Endothelial cell of umbilical vein (primary cell): ENCODE measurements at regions not wholly inside any gene's neighbourhood (a gene's known extent, or its start where the extent isn't known, plus 50 kb on each side); places are given as distances from the start of the nearest gene placed in this dataset.

Source experiments
- BruUV-seq: library from RNA; stranded (reverse); fragments of 400-500 nt; replicated peaks from 2 replicates; lab custom pipeline; 2021; lab: Mats Ljungman, UMichigan
- CTCF ChIA-PET: fragments of 300-600, 350-600 bp; sonication (Branson Sonifier 250); formaldehyde crosslinking; loops from one replicate; lab custom pipeline; 2021; ENCODE audit warnings: antibody characterized with exemption, inconsistent platforms; lab: Charles Lee
- POLR2A ChIA-PET: fragments of 300-600, 350-600 bp; sonication (Branson Sonifier 250); formaldehyde crosslinking; loops from one replicate; lab custom pipeline; 2021; ENCODE audit warnings: antibody characterized with exemption, inconsistent platforms; lab: Charles Lee
- DNase-seq: peaks from one replicate; pipeline ENCODE4 v3.0.0-alpha.2; 2011; ENCODE audit warnings: low read depth, low spot score
- FAIRE-seq: peaks from 2 replicates; lab custom pipeline; 2011; peaks lifted over from hg19 to GRCh38; lab: Jason Lieb, UNC
- H2AFZ ChIP-seq: 2 replicates; pipeline ENCODE4 v1.6.0; 2012; ENCODE audit warnings: low read depth, low read length, control low read depth, inconsistent platforms
- H3K27ac ChIP-seq: 2 replicates; pipeline ENCODE4 v1.5.1; 2011; ENCODE audit warnings: low read depth, mild to moderate bottlenecking, control low read depth, low read length, moderate library complexity; ENCODE audit not compliant: insufficient read depth
- H3K27me3 ChIP-seq, 2 experiments: 2 replicates each; pipeline versions ENCODE4 v1.6.0 to v1.6.1; 2011; ENCODE audit warnings: low read length in 2 of 2, mixed read lengths in 1 of 2; ENCODE audit not compliant: control insufficient read depth in 2 of 2, insufficient read depth in 2 of 2
- H3K36me3 ChIP-seq, 2 experiments: 2 replicates in 1 of 2; 3 replicates in 1 of 2; pipeline ENCODE4 v1.5.1; 2011; ENCODE audit warnings: low read length in 2 of 2, mild to moderate bottlenecking in 1 of 2, moderate library complexity in 1 of 2; ENCODE audit not compliant: control insufficient read depth in 2 of 2, insufficient read depth in 2 of 2; ENCODE audit errors: extremely low read depth in 1 of 2
- H3K4me1 ChIP-seq: 3 replicates; pipeline ENCODE4 v1.5.1; 2011; ENCODE audit warnings: mild to moderate bottlenecking, low read length; ENCODE audit not compliant: control insufficient read depth, insufficient read depth; ENCODE audit errors: extremely low read depth
- H3K4me2 ChIP-seq: 2 replicates; pipeline ENCODE4 v1.6.1; 2011; ENCODE audit warnings: low read length, control low read depth, mixed read lengths; ENCODE audit not compliant: insufficient read depth
- H3K4me3 ChIP-seq, 3 experiments: fragments of 200-600 bp in 1 of 3; sonication (generic), shearing (Covaris generic) in 1 of 3; replicated peaks in 1 of 3; 2 replicates each; pipeline ENCODE4 v1.5.1; 2011 to 2016; ENCODE audit warnings: control low read depth in 3 of 3, low read length in 3 of 3, mild to moderate bottlenecking in 2 of 3, inconsistent platforms in 1 of 3, low read depth in 1 of 3, moderate library complexity in 1 of 3; ENCODE audit not compliant: insufficient read depth in 1 of 3
- H3K79me2 ChIP-seq: 2 replicates; pipeline ENCODE4 v1.6.0; 2012; ENCODE audit warnings: low read length, inconsistent platforms; ENCODE audit not compliant: control insufficient read depth, insufficient read depth
- H3K9ac ChIP-seq: replicated peaks from 2 replicates; pipeline ENCODE3; 2011; ENCODE audit warnings: low read length, control low read depth; ENCODE audit not compliant: insufficient read depth; ENCODE audit errors: extremely low read depth
- H3K9me1 ChIP-seq: replicated peaks from 3 replicates; pipeline ENCODE4 v1.6.0; 2011; ENCODE audit warnings: mild to moderate bottlenecking, low read length; ENCODE audit not compliant: control insufficient read depth, insufficient read depth; ENCODE audit errors: extremely low read depth
- H3K9me3 ChIP-seq: replicated peaks from 2 replicates; pipeline ENCODE4 v1.5.1; 2012; ENCODE audit warnings: low read length, inconsistent platforms; ENCODE audit not compliant: control insufficient read depth, insufficient read depth
- H4K20me1 ChIP-seq: replicated peaks from 2 replicates; pipeline ENCODE3; 2011; ENCODE audit warnings: mild to moderate bottlenecking, low read length; ENCODE audit not compliant: control insufficient read depth, insufficient read depth; ENCODE audit errors: extremely low read depth
- CTCF ChIP-seq, 2 donors: IDR thresholded peaks; 1 replicate in 1 of 2; 2 replicates in 1 of 2; pipeline ENCODE4 v1.5.1; 2011; ENCODE audit warnings: low read length in 2 of 2, mild to moderate bottlenecking in 2 of 2, moderate library complexity in 2 of 2, control low read depth in 1 of 2, inconsistent platforms in 1 of 2, low read depth in 1 of 2; ENCODE audit not compliant: insufficient read depth in 1 of 2; ENCODE audit errors: extremely low read depth in 1 of 2
- EZH2 ChIP-seq: IDR thresholded peaks from 2 replicates; pipeline ENCODE4 v1.6.1; 2012; ENCODE audit warnings: borderline replicate concordance, low read depth, mild to moderate bottlenecking, moderate library complexity, low read length, inconsistent platforms; ENCODE audit not compliant: severe bottlenecking
- JUN ChIP-seq: IDR thresholded peaks from 2 replicates; pipeline ENCODE4 v1.6.1; 2011; ENCODE audit warnings: borderline replicate concordance, low read depth; ENCODE audit not compliant: insufficient read length, insufficient read depth
- MAX ChIP-seq: IDR thresholded peaks from 2 replicates; pipeline ENCODE4 v1.6.1; 2011; ENCODE audit not compliant: insufficient read depth, insufficient read length
- MYC ChIP-seq: IDR thresholded peaks from one replicate; pipeline ENCODE4 v1.6.1; 2011; ENCODE audit warnings: mild to moderate bottlenecking, low read depth, low read length
- POLR2A ChIP-seq: IDR thresholded peaks from 2 replicates; pipeline ENCODE4 v1.6.1; 2012; ENCODE audit warnings: low read depth, mild to moderate bottlenecking, control low read depth, low read length
- POLR2AphosphoS5 ChIP-seq: IDR thresholded peaks from 2 replicates; pipeline ENCODE4 v1.6.1; 2012; ENCODE audit warnings: low read depth, mild to moderate bottlenecking, control low read depth, low read length, moderate library complexity; ENCODE audit not compliant: insufficient read depth
- dilution Hi-C: fragments of 300-500 bp; cut with MboI; formaldehyde crosslinking; loops from one replicate; pipeline ENCODE4 v1.15.0; 2019; ENCODE audit warnings: low sequenced_read_pairs; ENCODE audit not compliant: extremely low pct_ligation_motif_present
- intact Hi-C: fragments of 100-400 bp; cut with micrococcal nuclease; formaldehyde crosslinking; loops from one replicate; pipeline ENCODE4 v1.10.0; 2022

- Histone ChIP-seq H3K27me3 (no peaks in the 10 kb centered on the region), H3K4me2 (peak overlapping the region; percentile 4), H3K9me3 (no peaks in the 10 kb centered on the region), H3K4me1 (no peaks in the 10 kb centered on the region), H3K36me3 (no peaks in the 10 kb centered on the region), H3K27ac (no peak overlapping the region), H3K9me1 (no peaks in the 10 kb centered on the region), H4K20me1 (no peaks in the 10 kb centered on the region), H3K79me2 (no peaks in the 10 kb centered on the region), H3K9ac (no peak overlapping the region), H3K4me3 (no peak overlapping the region), H2AFZ (peak overlapping the region; percentile 77)
- DNase-seq (no peak), FAIRE-seq (no peak)
- ChIA-PET POLR2A (no interaction called here), CTCF (interaction anchor here (1.0 kb wide), 1 partner anchor 50 kb away, joined by 3 read pairs; no protein-coding TSS in a partner anchor)
- dilution Hi-C loops (no loop called here), intact Hi-C loops (no loop called here)
- BruUV-seq, result no TSS peak
- no peak for TF ChIP-seq MYC
- no peak for TF ChIP-seq JUN
- TF ChIP-seq EZH2, result no peak
- no peak for TF ChIP-seq CTCF (IDR thresholded peaks at IDR 0.05; ENCODE audit: extremely low read depth in 1 of 2, insufficient read depth in 1 of 2, low read depth in 1 of 2, low read length in 2 of 2)
These were observed 523.0 kb downstream of the ANKRD50 start for GRCh38 chr4:124189545-124189944.

- no peak overlapping the region for H3K27ac ChIP-seq
- no TSS peak for BruUV-seq
- no peaks in the 10 kb centered on the region for H3K9me1 ChIP-seq
- H3K4me3 ChIP-seq, result no peak overlapping the region
- H3K9me3 ChIP-seq, result no peaks in the 10 kb centered on the region
- no peaks in the 10 kb centered on the region for H3K4me1 ChIP-seq
- no peak overlapping the region for H3K4me2 ChIP-seq
- intact Hi-C loops (no loop called here), dilution Hi-C loops (no loop called here)
- POLR2A ChIA-PET, result no interaction called here
- no peak for FAIRE-seq
- CTCF ChIA-PET, result interaction anchor here (1.1 to 1.8 kb wide), 2 partner anchors 10 to 12 kb away, joined by 5 read pairs; no protein-coding TSS in a partner anchor
- no peaks in the 10 kb centered on the region for H3K79me2 ChIP-seq
- no peak overlapping the region for H3K9ac ChIP-seq
- no peak for DNase-seq
- H3K27me3 ChIP-seq, result no peaks in the 10 kb centered on the region
- no peak for TF ChIP-seq MYC
- TF ChIP-seq MAX, result no peak
- TF ChIP-seq EZH2, result no peak
- no peak for TF ChIP-seq POLR2AphosphoS5
- TF ChIP-seq POLR2A, result no peak
- no peaks in the 10 kb centered on the region for H4K20me1 ChIP-seq
- H2AFZ ChIP-seq, result no peak overlapping the region
- H3K36me3 ChIP-seq, result no peaks in the 10 kb centered on the region
These were observed 521.2 kb downstream of the ANKRD50 start for GRCh38 chr4:124191329-124191728.
